NCI-H69 (cell line): ENCODE measurements at regions not wholly inside any gene's neighbourhood (a gene's known extent, or its start where the extent isn't known, plus 50 kb on each side); places are given as distances from the start of the nearest gene placed in this dataset.

Experiments
- DNase-seq: peaks from one replicate; lab custom pipeline; 2025; lab: John Stamatoyannopoulos, UW

GRCh38 chr2:8472545-8473323 lies 209.1 kb upstream of the ID2 start:
- no peak for DNase-seq

GRCh38 chr2:8475349-8476031 lies 206.4 kb upstream of the ID2 start:
- no peak for DNase-seq

- no peak for DNase-seq
Observed at GRCh38 chr2:8477552-8478470, 204.0 kb upstream of the ID2 start.

DNA sequence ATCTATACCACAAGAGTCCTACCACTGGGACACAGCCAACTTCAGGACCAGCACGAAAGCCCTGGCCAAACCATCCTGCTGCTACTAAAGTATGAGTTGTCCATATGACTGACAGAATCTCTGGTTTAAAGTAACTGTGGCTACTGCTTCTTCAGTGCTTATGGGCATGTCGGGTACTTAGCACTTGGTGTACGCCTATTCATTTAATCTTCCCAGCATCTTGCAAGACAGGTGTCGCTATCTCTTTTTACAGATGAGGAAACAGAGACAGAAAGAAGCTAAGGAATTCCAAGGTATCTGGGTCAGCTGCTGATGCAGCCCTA lies 203.4 kb upstream of the ID2 start:
- DNase-seq = no peak

DNA sequence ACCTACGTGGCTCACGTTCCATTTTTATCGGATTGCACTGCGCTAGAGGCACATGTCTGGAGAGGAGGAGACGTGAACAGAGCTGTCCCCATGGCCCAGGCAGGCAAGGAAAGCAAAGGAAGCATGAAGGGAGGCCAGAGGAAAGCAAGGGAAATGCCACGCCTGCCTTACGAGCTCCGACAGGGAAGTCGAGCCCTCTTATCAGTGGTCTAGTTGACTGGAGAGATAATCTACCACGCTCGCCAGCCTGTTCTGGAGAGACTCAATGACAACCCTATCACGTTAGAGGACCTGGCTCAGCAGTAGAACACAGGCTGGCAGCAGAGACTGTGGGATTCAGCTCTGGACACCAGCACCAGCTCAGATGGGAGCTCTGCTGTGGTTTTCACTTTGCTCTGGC lies 202.6 kb upstream of the ID2 start:
- DNase-seq = no peak

GRCh38 chr2:8480915-8481314 lies 200.9 kb upstream of the ID2 start:
- DNase-seq = no peak

DNA sequence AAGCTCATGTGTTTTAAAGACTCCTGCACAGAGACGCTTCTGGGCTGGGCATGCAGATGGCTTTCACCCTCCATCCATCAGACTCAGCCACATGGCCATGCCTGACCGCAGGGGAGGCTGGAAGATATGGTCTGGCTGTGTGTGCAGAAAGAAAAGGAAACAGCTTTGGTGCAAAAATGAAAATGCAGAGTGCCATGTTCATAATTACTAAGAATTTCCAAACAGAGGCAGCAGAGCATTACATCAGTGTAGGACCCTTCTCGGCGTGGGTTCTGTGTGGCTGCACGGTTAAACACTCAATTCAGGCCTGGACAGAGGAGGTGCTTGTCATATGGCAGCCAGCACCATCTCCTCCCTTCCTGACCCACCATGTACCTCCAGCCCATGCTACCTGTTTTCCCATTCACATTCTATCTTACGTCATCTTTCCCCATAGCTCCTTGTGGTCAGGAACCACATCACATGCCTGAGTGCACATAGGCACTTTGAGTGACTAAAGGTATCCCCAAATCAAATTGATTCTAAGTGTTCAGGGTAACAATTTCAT lies 200.3 kb upstream of the ID2 start:
- no peak for DNase-seq

GRCh38 chr2:8482432-8482831 lies 199.4 kb upstream of the ID2 start:
- no peak for DNase-seq

- DNase-seq = peak; percentile 17
Observed at GRCh38 chr2:8484502-8485283, 197.2 kb upstream of the ID2 start.

GRCh38 chr2:8485736-8486135 lies 196.1 kb upstream of the ID2 start:
- DNase-seq = no peak

DNA sequence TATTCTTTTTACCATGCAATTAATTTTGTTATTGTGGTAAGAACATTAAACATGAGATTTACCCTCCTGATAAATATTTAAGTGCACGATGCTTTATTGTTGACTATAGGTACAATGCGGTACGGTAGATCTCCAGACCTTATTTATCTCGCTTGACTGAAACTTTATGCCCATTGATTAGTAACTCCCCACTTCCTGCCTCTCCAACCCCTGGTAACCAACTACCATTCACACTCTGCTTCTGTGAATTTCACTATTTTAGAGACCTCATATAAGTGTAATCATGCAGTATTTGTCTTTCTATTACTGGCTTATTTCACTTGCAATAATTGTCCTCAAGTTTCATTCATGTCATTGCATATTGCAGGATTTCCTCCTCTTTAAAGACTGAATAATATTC lies 195.7 kb upstream of the ID2 start:
- DNase-seq = no peak

DNA sequence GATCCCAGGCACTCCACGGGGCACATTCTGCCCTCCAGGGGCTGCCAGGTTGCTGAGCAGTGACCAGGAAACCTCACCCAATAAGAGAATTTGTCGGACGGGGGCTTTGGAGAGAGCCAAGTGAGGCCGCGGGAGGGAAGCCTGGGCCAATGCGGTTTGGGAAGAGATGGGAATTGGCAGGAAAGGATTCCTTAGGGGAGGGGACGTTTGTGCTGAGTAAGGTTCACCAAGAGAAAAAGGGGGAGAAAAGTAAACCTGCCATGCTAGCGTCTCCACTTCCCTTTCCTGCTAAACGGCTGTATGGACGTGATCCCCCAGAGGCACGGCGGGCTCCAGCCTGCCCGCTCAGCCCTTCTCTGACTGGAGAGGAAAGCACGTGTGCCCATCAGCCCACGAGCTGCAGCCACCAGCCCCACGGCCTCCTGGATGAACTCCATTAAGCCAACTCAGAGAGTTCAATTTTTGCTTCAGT lies 194.4 kb upstream of the ID2 start:
- no peak for DNase-seq

GRCh38 chr2:8488001-8488738 lies 193.7 kb upstream of the ID2 start:
- DNase-seq = no peak

GRCh38 chr2:8489221-8489620 lies 192.6 kb upstream of the ID2 start:
- no peak for DNase-seq

GRCh38 chr2:8489751-8490150 lies 192.1 kb upstream of the ID2 start:
- DNase-seq = no peak

DNA sequence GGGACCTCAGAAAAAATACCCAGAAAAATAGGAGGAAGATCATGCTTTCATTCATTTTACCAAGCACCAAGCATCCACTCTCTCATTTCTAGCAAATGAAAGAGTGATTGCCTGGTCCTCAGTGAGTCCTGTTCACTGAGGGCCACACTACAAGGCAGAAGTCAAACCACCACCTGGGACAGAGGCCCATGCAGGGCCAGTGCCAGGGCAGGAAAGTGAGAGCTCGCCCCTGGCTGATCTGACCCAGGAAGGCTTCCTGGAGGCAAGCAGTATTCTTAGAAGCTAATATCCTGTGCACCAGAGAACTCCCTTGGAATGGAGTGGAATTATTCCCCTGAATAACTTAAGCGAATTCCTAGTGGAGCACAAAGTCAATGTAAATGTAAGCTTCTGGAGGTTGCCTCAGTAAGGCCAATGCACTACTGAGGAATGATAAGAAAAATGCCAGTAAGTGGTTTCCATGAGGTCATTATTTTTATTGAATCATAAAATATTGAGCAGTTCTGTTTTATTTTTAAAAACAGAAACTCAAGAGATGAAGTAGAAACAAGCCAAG lies 191.6 kb upstream of the ID2 start:
- no peak for DNase-seq

DNA sequence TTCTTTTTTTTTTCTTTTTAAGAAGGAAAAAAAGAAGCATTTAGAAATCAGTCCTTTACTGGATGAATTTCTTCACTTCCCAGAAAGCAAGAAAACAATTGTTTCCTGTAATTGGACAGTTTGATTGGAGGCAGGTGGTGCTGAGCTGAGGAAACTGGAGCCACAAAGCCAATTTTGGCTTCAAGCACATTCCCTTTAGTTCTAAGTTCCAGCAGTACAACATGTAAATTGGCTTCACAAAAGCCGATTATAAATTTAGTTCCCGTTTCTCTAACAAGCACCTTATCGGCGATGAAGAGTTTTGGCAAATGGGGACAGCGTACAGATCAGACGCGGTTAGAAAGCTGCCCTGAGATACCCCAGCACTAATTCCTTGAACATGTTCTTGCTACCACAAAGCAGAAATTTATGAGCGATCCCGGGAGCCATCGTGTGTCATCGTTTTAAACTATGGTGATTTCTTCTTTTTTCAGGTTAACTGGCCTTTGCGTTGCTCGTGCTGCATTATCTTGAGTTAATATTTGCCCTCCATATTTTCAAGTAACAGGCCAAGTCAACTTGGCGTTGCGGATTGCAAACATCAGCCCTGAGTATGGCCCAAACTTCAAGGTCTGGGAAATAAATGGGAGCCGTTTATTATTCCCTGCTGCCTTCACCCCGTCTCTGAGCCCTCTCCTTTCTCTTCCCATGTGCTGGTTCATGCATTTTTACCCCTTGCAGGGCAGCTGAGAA lies 190.4 kb upstream of the ID2 start:
- no peak for DNase-seq

- DNase-seq = no peak
Observed at GRCh38 chr2:8494151-8494550, 187.7 kb upstream of the ID2 start.

- peak; percentile 64 for DNase-seq
Observed at GRCh38 chr2:8494589-8494988, 187.3 kb upstream of the ID2 start.
